K562 (cell line): ENCODE measurements at regions not wholly inside any gene's neighbourhood (a gene's known extent, or its start where the extent isn't known, plus 50 kb on each side); places are given as distances from the start of the nearest gene placed in this dataset.

Experiments
- NFE2 ChIP-seq: IDR thresholded peaks from 2 replicates; pipeline ENCODE4 v1.6.1; 2014; ENCODE audit warnings: antibody characterized with exemption, low read depth
- TF ChIP-seq, protein P1 (sequence below): fragments of 150-350 bp; IDR thresholded peaks from 2 replicates; pipeline ENCODE4 v1.6.1; 2014; ENCODE audit warnings: low read depth, mild to moderate bottlenecking, low read length, borderline replicate concordance
- TF ChIP-seq, protein P2 (sequence below), 2 experiments: IDR thresholded peaks; 2 replicates each; pipeline ENCODE4 v1.6.1; 2012; ENCODE audit warnings: improper control_type of control experiment in 2 of 2, low read depth in 2 of 2, low read length in 2 of 2, borderline replicate concordance in 1 of 2

DNA sequence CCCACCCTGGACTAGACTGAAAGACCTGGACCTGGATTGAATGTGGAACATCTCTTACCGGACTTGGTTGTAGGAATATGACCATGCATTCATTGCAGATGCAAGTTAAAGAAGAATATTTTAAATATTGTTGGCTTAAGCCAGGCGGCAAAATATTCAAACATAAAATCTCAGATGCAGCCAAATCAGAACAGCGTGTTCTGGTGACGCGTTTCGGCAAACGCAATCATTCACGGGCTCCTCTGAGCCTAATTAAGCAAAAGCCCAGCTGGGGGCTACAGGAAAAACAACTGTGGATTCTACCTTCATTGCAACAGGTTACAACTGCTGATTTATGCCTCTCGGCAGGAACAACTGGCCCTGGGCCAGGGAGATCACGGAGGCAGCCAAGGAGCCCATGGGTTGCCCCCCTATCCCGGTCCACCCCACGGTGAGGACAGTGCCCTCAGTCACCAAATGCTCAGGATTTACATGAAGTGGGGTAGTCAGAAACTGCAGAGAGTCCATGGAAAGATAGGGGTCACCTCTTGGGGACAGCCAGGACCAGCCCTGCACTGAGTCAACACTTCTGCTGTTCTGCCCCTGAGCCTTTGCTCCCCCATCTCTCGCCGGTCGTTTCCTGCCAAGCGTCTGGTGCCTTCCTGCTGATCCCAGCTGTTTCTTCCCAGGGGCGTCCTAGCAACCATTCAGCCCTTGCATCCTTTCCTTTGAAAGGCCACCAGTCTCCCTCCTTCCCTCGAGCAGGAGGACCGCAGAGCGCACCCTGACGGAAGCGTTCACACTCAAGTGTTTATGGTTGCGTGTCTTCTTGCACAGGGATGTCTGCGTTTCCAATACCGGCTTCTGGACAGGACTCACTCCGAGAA, 64.4 kb upstream of the SFMBT2 start (continued):
- TF ChIP-seq, protein P1, sequence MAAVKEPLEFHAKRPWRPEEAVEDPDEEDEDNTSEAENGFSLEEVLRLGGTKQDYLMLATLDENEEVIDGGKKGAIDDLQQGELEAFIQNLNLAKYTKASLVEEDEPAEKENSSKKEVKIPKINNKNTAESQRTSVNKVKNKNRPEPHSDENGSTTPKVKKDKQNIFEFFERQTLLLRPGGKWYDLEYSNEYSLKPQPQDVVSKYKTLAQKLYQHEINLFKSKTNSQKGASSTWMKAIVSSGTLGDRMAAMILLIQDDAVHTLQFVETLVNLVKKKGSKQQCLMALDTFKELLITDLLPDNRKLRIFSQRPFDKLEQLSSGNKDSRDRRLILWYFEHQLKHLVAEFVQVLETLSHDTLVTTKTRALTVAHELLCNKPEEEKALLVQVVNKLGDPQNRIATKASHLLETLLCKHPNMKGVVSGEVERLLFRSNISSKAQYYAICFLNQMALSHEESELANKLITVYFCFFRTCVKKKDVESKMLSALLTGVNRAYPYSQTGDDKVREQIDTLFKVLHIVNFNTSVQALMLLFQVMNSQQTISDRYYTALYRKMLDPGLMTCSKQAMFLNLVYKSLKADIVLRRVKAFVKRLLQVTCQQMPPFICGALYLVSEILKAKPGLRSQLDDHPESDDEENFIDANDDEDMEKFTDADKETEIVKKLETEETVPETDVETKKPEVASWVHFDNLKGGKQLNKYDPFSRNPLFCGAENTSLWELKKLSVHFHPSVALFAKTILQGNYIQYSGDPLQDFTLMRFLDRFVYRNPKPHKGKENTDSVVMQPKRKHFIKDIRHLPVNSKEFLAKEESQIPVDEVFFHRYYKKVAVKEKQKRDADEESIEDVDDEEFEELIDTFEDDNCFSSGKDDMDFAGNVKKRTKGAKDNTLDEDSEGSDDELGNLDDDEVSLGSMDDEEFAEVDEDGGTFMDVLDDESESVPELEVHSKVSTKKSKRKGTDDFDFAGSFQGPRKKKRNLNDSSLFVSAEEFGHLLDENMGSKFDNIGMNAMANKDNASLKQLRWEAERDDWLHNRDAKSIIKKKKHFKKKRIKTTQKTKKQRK, result no peak
- TF ChIP-seq, protein P2, sequence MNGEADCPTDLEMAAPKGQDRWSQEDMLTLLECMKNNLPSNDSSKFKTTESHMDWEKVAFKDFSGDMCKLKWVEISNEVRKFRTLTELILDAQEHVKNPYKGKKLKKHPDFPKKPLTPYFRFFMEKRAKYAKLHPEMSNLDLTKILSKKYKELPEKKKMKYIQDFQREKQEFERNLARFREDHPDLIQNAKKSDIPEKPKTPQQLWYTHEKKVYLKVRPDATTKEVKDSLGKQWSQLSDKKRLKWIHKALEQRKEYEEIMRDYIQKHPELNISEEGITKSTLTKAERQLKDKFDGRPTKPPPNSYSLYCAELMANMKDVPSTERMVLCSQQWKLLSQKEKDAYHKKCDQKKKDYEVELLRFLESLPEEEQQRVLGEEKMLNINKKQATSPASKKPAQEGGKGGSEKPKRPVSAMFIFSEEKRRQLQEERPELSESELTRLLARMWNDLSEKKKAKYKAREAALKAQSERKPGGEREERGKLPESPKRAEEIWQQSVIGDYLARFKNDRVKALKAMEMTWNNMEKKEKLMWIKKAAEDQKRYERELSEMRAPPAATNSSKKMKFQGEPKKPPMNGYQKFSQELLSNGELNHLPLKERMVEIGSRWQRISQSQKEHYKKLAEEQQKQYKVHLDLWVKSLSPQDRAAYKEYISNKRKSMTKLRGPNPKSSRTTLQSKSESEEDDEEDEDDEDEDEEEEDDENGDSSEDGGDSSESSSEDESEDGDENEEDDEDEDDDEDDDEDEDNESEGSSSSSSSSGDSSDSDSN (IDR thresholded peaks at IDR 0.05; ENCODE audit: borderline replicate concordance in 1 of 2, low read depth in 2 of 2, low read length in 2 of 2), result no peak
- no peak for TF ChIP-seq NFE2
